Mucosa of rectum (tissue), 2 donors: ENCODE measurements at regions not wholly inside any gene's neighbourhood (a gene's known extent, or its start where the extent isn't known, plus 50 kb on each side); places are given as distances from the start of the nearest gene placed in this dataset.

Experiments
- H3K27ac ChIP-seq, 2 donors: one replicate each; pipeline ENCODE4 v1.7.0; 2013; ENCODE audit warnings: inconsistent platforms in 2 of 2, low read depth in 2 of 2, low read length in 2 of 2
- H3K27me3 ChIP-seq, 2 donors: one replicate each; pipeline ENCODE4 v1.7.0; 2013; ENCODE audit warnings: low read length in 2 of 2; ENCODE audit not compliant: control insufficient read depth in 2 of 2, insufficient read depth in 2 of 2
- H3K36me3 ChIP-seq, 2 donors: one replicate each; pipeline ENCODE4 v1.7.0; 2013; ENCODE audit warnings: low read length in 2 of 2; ENCODE audit not compliant: control insufficient read depth in 2 of 2, insufficient read depth in 2 of 2
- H3K4me1 ChIP-seq, 2 donors: one replicate each; pipeline ENCODE4 v1.7.0; 2013; ENCODE audit warnings: low read length in 2 of 2, mild to moderate bottlenecking in 1 of 2; ENCODE audit not compliant: control insufficient read depth in 2 of 2, insufficient read depth in 2 of 2
- H3K4me3 ChIP-seq, 2 donors: one replicate each; pipeline ENCODE4 v1.7.0; 2013; ENCODE audit warnings: low read length in 2 of 2
- H3K9ac ChIP-seq, 2 donors: one replicate each; pipeline ENCODE4 v1.7.0; 2013; ENCODE audit warnings: low read length in 2 of 2, low read depth in 1 of 2, mild to moderate bottlenecking in 1 of 2
- H3K9me3 ChIP-seq, 2 donors: one replicate each; pipeline ENCODE4 v1.7.0; 2013; ENCODE audit warnings: low read length in 2 of 2; ENCODE audit not compliant: control insufficient read depth in 2 of 2
- donor health status: healthy.
- donor health status: Normal muscosa, but diverticular disease.

GRCh38 chrX:39827951-39828350 lies 269.8 kb downstream of the BCOR start:
- Histone ChIP-seq H3K4me3 (no peak overlapping the region), H3K27ac (no peak overlapping the region), H3K9me3 (peaks cover 3 to 5% of the 10 kb centered on the region in 2 donors), H3K36me3 (no peaks in the 10 kb centered on the region), H3K27me3 (peaks cover 0 to 9% of the 10 kb centered on the region in 2 donors), H3K9ac (no peak overlapping the region), H3K4me1 (no peaks in the 10 kb centered on the region)

- Histone ChIP-seq H3K27me3 (peaks cover 0 to 5% of the 10 kb centered on the region in 2 donors), H3K9me3 (no peaks in the 10 kb centered on the region), H3K36me3 (no peaks in the 10 kb centered on the region), H3K4me3 (no peak overlapping the region), H3K27ac (no peak overlapping the region), H3K4me1 (no peaks in the 10 kb centered on the region), H3K9ac (no peak overlapping the region)
Observed at GRCh38 chrX:39828971-39829370, 268.8 kb downstream of the BCOR start.

- Histone ChIP-seq H3K9ac (no peak overlapping the region), H3K27me3 (peaks cover 0 to 5% of the 10 kb centered on the region in 2 donors), H3K36me3 (no peaks in the 10 kb centered on the region), H3K9me3 (no peaks in the 10 kb centered on the region), H3K4me1 (no peaks in the 10 kb centered on the region), H3K4me3 (no peak overlapping the region), H3K27ac (no peak overlapping the region)
Observed at GRCh38 chrX:39829965-39830364, 267.8 kb downstream of the BCOR start.

GRCh38 chrX:39830414-39830813 lies 267.3 kb downstream of the BCOR start:
- Histone ChIP-seq H3K9me3 (no peaks in the 10 kb centered on the region), H3K27ac (no peak overlapping the region), H3K4me1 (no peaks in the 10 kb centered on the region), H3K27me3 (peaks cover 0 to 4% of the 10 kb centered on the region in 2 donors), H3K36me3 (no peaks in the 10 kb centered on the region), H3K4me3 (no peak overlapping the region), H3K9ac (no peak overlapping the region)

- H3K4me1 ChIP-seq: no peaks in the 10 kb centered on the region
- no peaks in the 10 kb centered on the region for H3K36me3 ChIP-seq
- H3K27me3 ChIP-seq: peaks cover 0 to 4% of the 10 kb centered on the region in 2 donors
- no peaks in the 10 kb centered on the region for H3K9me3 ChIP-seq
- H3K9ac ChIP-seq: no peak overlapping the region
- no peak overlapping the region for H3K4me3 ChIP-seq
- H3K27ac ChIP-seq: no peak overlapping the region
Observed at GRCh38 chrX:39832211-39832610, 265.5 kb downstream of the BCOR start.

- no peaks in the 10 kb centered on the region for H3K9me3 ChIP-seq
- no peaks in the 10 kb centered on the region for H3K4me1 ChIP-seq
- H3K9ac ChIP-seq: no peak overlapping the region
- H3K27ac ChIP-seq: no peak overlapping the region
- H3K36me3 ChIP-seq: no peaks in the 10 kb centered on the region
- no peak overlapping the region for H3K4me3 ChIP-seq
- H3K27me3 ChIP-seq: peaks cover 0 to 4% of the 10 kb centered on the region in 2 donors
Observed at GRCh38 chrX:39834600-39834999, 263.2 kb downstream of the BCOR start.

GRCh38 chrX:39835241-39835640 lies 262.5 kb downstream of the BCOR start:
- H3K36me3 ChIP-seq: no peaks in the 10 kb centered on the region
- no peak overlapping the region for H3K27ac ChIP-seq
- no peak overlapping the region for H3K4me3 ChIP-seq
- H3K9me3 ChIP-seq: no peaks in the 10 kb centered on the region
- no peaks in the 10 kb centered on the region for H3K4me1 ChIP-seq
- H3K27me3 ChIP-seq: peaks cover 0 to 4% of the 10 kb centered on the region in 2 donors
- H3K9ac ChIP-seq: no peak overlapping the region

GRCh38 chrX:39835776-39836175 lies 262.0 kb downstream of the BCOR start:
- peaks cover 0 to 4% of the 10 kb centered on the region in 2 donors for H3K27me3 ChIP-seq
- no peak overlapping the region for H3K27ac ChIP-seq
- no peak overlapping the region for H3K9ac ChIP-seq
- H3K4me1 ChIP-seq: no peaks in the 10 kb centered on the region
- H3K36me3 ChIP-seq: no peaks in the 10 kb centered on the region
- H3K4me3 ChIP-seq: no peak overlapping the region
- H3K9me3 ChIP-seq: no peaks in the 10 kb centered on the region

GRCh38 chrX:39836802-39837420 lies 260.8 kb downstream of the BCOR start:
- peaks cover 0 to 4% of the 10 kb centered on the region in 2 donors for H3K27me3 ChIP-seq

GRCh38 chrX:39837688-39838087 lies 260.1 kb downstream of the BCOR start:
- peaks cover 0 to 4% of the 10 kb centered on the region in 2 donors for H3K27me3 ChIP-seq
- H3K9me3 ChIP-seq: no peaks in the 10 kb centered on the region
- H3K27ac ChIP-seq: no peak overlapping the region
- H3K4me1 ChIP-seq: no peaks in the 10 kb centered on the region
- H3K9ac ChIP-seq: no peak overlapping the region
- H3K36me3 ChIP-seq: no peaks in the 10 kb centered on the region
- H3K4me3 ChIP-seq: no peak overlapping the region

More at GRCh38 chrX:39836802-39837420, 260.8 kb downstream of the BCOR start:
- H3K36me3 ChIP-seq: no peaks in the 10 kb centered on the region
- no peak overlapping the region for H3K4me3 ChIP-seq
- H3K4me1 ChIP-seq: no peaks in the 10 kb centered on the region
- no peak overlapping the region for H3K9ac ChIP-seq
- H3K27ac ChIP-seq: no peak overlapping the region
- no peaks in the 10 kb centered on the region for H3K9me3 ChIP-seq
